GM12878 (cell line): ENCODE measurements at regions not wholly inside any gene's neighbourhood (a gene's known extent, or its start where the extent isn't known, plus 50 kb on each side); places are given as distances from the start of the nearest gene placed in this dataset.

Experiments
- ATF3 ChIP-seq: IDR thresholded peaks from 2 replicates; pipeline ENCODE4 v1.6.1; 2011; ENCODE audit warnings: low read depth, mild to moderate bottlenecking, low read length, moderate library complexity, borderline replicate concordance; ENCODE audit errors: extremely low read depth
- BMI1 ChIP-seq: fragments of 450-650 bp; IDR thresholded peaks from 2 replicates; pipeline ENCODE4 v1.6.1; 2016; ENCODE audit warnings: mild to moderate bottlenecking, moderate library complexity, borderline replicate concordance
- BRCA1 ChIP-seq: IDR thresholded peaks from 2 replicates; pipeline ENCODE4 v1.6.1; 2011; ENCODE audit warnings: low read depth, low read length, improper control_type of control experiment
- E4F1 ChIP-seq: fragments of 450-650 bp; IDR thresholded peaks from 2 replicates; pipeline ENCODE4 v1.6.1; 2018; ENCODE audit warnings: borderline replicate concordance, mild to moderate bottlenecking; ENCODE audit not compliant: partially characterized antibody
- FOXK2 ChIP-seq: fragments of 450-650 bp; IDR thresholded peaks from 2 replicates; pipeline ENCODE4 v1.6.1; 2017; ENCODE audit warnings: mild to moderate bottlenecking, moderate library complexity
- GABPA ChIP-seq: IDR thresholded peaks from 2 replicates; pipeline ENCODE4 v1.6.1; 2014; ENCODE audit warnings: antibody characterized with exemption, low read depth, mild to moderate bottlenecking, inconsistent platforms
- HDGF ChIP-seq: fragments of 450-650 bp; IDR thresholded peaks from 2 replicates; pipeline ENCODE4 v1.6.1; 2016; ENCODE audit warnings: antibody characterized with exemption
- IKZF2 ChIP-seq, 2 experiments: fragments of 450-650 bp; IDR thresholded peaks; 2 replicates each; pipeline ENCODE4 v1.6.1; 2017; ENCODE audit warnings: mild to moderate bottlenecking in 2 of 2, moderate library complexity in 2 of 2
- MXI1 ChIP-seq: fragments of 150-350 bp; IDR thresholded peaks from 2 replicates; pipeline ENCODE4 v1.6.1; 2011; ENCODE audit warnings: low read depth, mild to moderate bottlenecking, inconsistent platforms, low read length, improper control_type of control experiment
- PAX8 ChIP-seq: fragments of 450-650 bp; IDR thresholded peaks from 2 replicates; pipeline ENCODE4 v1.6.1; 2017; ENCODE audit warnings: mild to moderate bottlenecking, moderate library complexity
- RFX5 ChIP-seq: IDR thresholded peaks from 2 replicates; pipeline ENCODE4 v1.6.1; 2011; ENCODE audit warnings: low read depth, low read length, improper control_type of control experiment
- YBX1 ChIP-seq: fragments of 450-650 bp; IDR thresholded peaks from 2 replicates; pipeline ENCODE4 v1.6.1; 2016; ENCODE audit warnings: antibody characterized with exemption
- ZNF592 ChIP-seq: fragments of 450-650 bp; IDR thresholded peaks from 2 replicates; pipeline ENCODE4 v1.6.1; 2017; ENCODE audit warnings: mild to moderate bottlenecking, moderate library complexity

- no peak for TF ChIP-seq YBX1
- TF ChIP-seq FOXK2 = no peak
- no peak for TF ChIP-seq BRCA1
- no peak for TF ChIP-seq PAX8
- TF ChIP-seq IKZF2 (IDR thresholded peaks at IDR 0.05) = peak; percentile 84 to 87
- TF ChIP-seq E4F1 = no peak
- TF ChIP-seq RFX5 = no peak
- TF ChIP-seq ATF3 = no peak
- no peak for TF ChIP-seq HDGF
- no peak; the same call in 1 of the 2 replicates for TF ChIP-seq BMI1
- no peak for TF ChIP-seq GABPA
- peak; percentile 29; the same call in 1 of the 2 replicates for TF ChIP-seq MXI1
- no peak for TF ChIP-seq ZNF592
Observed at GRCh38 chr4:123671636-123672404, 275.2 kb downstream of the SPRY1 start (continued).
